Stomach (tissue), 4 donors: ENCODE measurements at regions not wholly inside any gene's neighbourhood (a gene's known extent, or its start where the extent isn't known, plus 50 kb on each side); places are given as distances from the start of the nearest gene placed in this dataset.

Source experiments
- EP300 ChIP-seq: sonication (generic); formaldehyde crosslinking; IDR thresholded peaks from one replicate; pipeline ENCODE4 v1.6.1; 2017; ENCODE audit warnings: antibody characterized with exemption
- POLR2A ChIP-seq, 4 donors: fragments of 450-650 bp; IDR thresholded peaks; one replicate each; pipeline ENCODE4 v1.6.1; 2016; ENCODE audit warnings: antibody characterized with exemption in 4 of 4, control low read depth in 2 of 4, mild to moderate bottlenecking in 1 of 4, moderate library complexity in 1 of 4
- POLR2AphosphoS5 ChIP-seq, 3 donors: sonication (generic); formaldehyde crosslinking; IDR thresholded peaks; one replicate each; pipeline ENCODE4 v1.6.1; 2016; ENCODE audit warnings: antibody characterized with exemption in 3 of 3
- TF ChIP-seq, protein P1 (sequence below), 7 experiments: fragments of 450-650 bp in 4 of 7; fragments of 200-600 bp in 3 of 7; sonication (generic) in 3 of 7; IDR thresholded peaks; one replicate each; pipeline ENCODE4 v1.5.1; 2016 to 2019; ENCODE audit warnings: antibody characterized with exemption in 7 of 7, control low read depth in 2 of 7, mild to moderate bottlenecking in 1 of 7

- no peak for TF ChIP-seq EP300
- TF ChIP-seq, protein P1, sequence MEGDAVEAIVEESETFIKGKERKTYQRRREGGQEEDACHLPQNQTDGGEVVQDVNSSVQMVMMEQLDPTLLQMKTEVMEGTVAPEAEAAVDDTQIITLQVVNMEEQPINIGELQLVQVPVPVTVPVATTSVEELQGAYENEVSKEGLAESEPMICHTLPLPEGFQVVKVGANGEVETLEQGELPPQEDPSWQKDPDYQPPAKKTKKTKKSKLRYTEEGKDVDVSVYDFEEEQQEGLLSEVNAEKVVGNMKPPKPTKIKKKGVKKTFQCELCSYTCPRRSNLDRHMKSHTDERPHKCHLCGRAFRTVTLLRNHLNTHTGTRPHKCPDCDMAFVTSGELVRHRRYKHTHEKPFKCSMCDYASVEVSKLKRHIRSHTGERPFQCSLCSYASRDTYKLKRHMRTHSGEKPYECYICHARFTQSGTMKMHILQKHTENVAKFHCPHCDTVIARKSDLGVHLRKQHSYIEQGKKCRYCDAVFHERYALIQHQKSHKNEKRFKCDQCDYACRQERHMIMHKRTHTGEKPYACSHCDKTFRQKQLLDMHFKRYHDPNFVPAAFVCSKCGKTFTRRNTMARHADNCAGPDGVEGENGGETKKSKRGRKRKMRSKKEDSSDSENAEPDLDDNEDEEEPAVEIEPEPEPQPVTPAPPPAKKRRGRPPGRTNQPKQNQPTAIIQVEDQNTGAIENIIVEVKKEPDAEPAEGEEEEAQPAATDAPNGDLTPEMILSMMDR (IDR thresholded peaks at IDR 0.05) = no peak
- TF ChIP-seq POLR2A (IDR thresholded peaks at IDR 0.05) = no peak
- no peak for TF ChIP-seq POLR2AphosphoS5 (IDR thresholded peaks at IDR 0.05)
These were observed 102.2 kb upstream of the ZFP42 start for GRCh38 chr4:187893418-187893817.
